ENCODE measurements at regions not wholly inside any gene's neighbourhood (a gene's known extent, or its start where the extent isn't known, plus 50 kb on each side); places are given as distances from the start of the nearest gene placed in this dataset.

GRCh38 chr1:55679971-55680370, 464.8 kb upstream of the USP24 start:
- H3K4me1 ChIP-seq (ENCODE audit: insufficient read depth): no peaks in the 10 kb centered on the region
- no peak for DNase-seq
- H3K36me3 ChIP-seq: no peaks in the 10 kb centered on the region
- H3K4me3 ChIP-seq: no peak overlapping the region
- intact Hi-C loops (cut with DNase I): loop anchor here in 1 of 4 donors (10.0 kb wide), 1 partner anchor 895 kb away; the partner anchor contains the start of gene PLPP3
- no peaks in the 10 kb centered on the region for H3K27me3 ChIP-seq
- H3K27ac ChIP-seq: no peak overlapping the region
- H3K9me3 ChIP-seq: no peaks in the 10 kb centered on the region
- TF ChIP-seq, protein P1, sequence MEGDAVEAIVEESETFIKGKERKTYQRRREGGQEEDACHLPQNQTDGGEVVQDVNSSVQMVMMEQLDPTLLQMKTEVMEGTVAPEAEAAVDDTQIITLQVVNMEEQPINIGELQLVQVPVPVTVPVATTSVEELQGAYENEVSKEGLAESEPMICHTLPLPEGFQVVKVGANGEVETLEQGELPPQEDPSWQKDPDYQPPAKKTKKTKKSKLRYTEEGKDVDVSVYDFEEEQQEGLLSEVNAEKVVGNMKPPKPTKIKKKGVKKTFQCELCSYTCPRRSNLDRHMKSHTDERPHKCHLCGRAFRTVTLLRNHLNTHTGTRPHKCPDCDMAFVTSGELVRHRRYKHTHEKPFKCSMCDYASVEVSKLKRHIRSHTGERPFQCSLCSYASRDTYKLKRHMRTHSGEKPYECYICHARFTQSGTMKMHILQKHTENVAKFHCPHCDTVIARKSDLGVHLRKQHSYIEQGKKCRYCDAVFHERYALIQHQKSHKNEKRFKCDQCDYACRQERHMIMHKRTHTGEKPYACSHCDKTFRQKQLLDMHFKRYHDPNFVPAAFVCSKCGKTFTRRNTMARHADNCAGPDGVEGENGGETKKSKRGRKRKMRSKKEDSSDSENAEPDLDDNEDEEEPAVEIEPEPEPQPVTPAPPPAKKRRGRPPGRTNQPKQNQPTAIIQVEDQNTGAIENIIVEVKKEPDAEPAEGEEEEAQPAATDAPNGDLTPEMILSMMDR (IDR thresholded peaks at IDR 0.05): no peak
- TF ChIP-seq POLR2A (IDR thresholded peaks at IDR 0.05) (no peak), EP300 (IDR thresholded peaks at IDR 0.05) (no peak)

DNA sequence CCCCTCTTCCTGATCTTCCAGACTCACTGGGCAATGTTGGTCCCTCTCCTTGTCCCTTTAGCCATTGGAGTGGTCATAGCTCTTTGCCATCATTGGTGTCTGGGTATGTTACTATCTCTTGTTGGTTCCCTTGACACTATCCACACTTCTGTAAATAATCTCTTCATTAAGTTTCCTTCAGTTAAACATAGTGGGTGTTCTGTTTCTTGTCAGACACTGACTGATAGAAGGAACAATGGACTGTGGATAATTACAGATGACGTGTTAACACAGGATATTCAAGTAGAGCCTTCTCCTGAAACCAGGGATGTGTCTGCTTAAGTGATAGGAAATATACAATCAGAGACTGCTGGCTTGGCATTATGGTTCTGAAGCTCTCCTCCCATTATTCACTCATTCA, 458.3 kb upstream of the USP24 start:
- no peak for TF ChIP-seq POLR2A (IDR thresholded peaks at IDR 0.05)
- no peak for TF ChIP-seq EP300 (IDR thresholded peaks at IDR 0.05)
- TF ChIP-seq, protein P1 (IDR thresholded peaks at IDR 0.05): no peak
- H3K36me3 ChIP-seq: no peaks in the 10 kb centered on the region
- intact Hi-C loops (cut with DNase I): loop anchor here in 1 of 4 donors (10.0 kb wide), 1 partner anchor 901 kb away; the partner anchor contains the start of gene PLPP3
- WGBS, 3 donors: 92 to 96% (median 93%) methylated on average over 1 of the region's 1 CpG
- H3K4me3 ChIP-seq: no peak overlapping the region
- H3K27ac ChIP-seq: no peak overlapping the region
- no peaks in the 10 kb centered on the region for H3K9me3 ChIP-seq
- H3K4me1 ChIP-seq (ENCODE audit: insufficient read depth): peaks cover 12% of the 10 kb centered on the region
- no peak for DNase-seq
- no peaks in the 10 kb centered on the region for H3K27me3 ChIP-seq

- no peak overlapping the region for H3K4me3 ChIP-seq
- intact Hi-C loops (cut with DNase I): loop anchor here in 1 of 4 donors (10.0 kb wide), 1 partner anchor 904 kb away; the partner anchor contains the start of gene PLPP3
- H3K27me3 ChIP-seq: no peaks in the 10 kb centered on the region
- peak overlapping the region in 1 of 2 donors; percentile 52 for H3K27ac ChIP-seq
- peaks cover 12% of the 10 kb centered on the region for H3K4me1 ChIP-seq (ENCODE audit: insufficient read depth)
- no peaks in the 10 kb centered on the region for H3K9me3 ChIP-seq
- no peaks in the 10 kb centered on the region for H3K36me3 ChIP-seq
- TF ChIP-seq, protein P1 (IDR thresholded peaks at IDR 0.05): peak in 1 of 3 donors; percentile 1
- TF ChIP-seq EP300 (IDR thresholded peaks at IDR 0.05) (no peak), POLR2A (IDR thresholded peaks at IDR 0.05) (no peak)
- 28 to 39% (median 34%) methylated on average over 5 of the region's 5 CpGs for WGBS, 3 donors
- no peak for DNase-seq
Observed at GRCh38 chr1:55670331-55671082, 455.3 kb upstream of the USP24 start.

DNA sequence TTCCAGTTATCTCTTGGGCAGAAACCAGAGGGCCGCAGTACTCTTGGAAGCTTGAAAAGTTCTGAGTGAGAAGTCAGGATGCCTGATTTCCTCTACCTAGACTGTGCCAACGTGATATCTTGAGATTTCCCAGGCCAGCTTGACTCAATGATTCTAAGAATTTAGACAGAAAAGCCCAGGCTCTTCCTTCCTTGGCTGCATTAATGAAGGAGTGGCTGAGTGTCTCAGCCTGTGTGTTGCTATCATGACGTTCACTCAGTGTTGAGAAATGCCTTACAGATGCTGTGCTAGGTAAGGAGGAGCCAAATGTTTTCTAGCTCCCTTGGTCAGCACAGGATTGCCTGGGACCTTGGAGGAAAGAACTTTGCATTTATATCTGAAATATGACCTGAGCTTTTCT, 454.1 kb upstream of the USP24 start:
- TF ChIP-seq EP300 (IDR thresholded peaks at IDR 0.05) (no peak), POLR2A (IDR thresholded peaks at IDR 0.05) (no peak)
- TF ChIP-seq, protein P1 (IDR thresholded peaks at IDR 0.05): no peak
- WGBS, 3 donors: 13 to 27% (median 18%) methylated on average over 3 of the region's 3 CpGs
- Histone ChIP-seq H3K27ac (peak overlapping the region in 1 of 2 donors; percentile 52), H3K4me1 (ENCODE audit: insufficient read depth) (peaks cover 12% of the 10 kb centered on the region), H3K27me3 (no peaks in the 10 kb centered on the region), H3K4me3 (no peak overlapping the region), H3K36me3 (no peaks in the 10 kb centered on the region), H3K9me3 (no peaks in the 10 kb centered on the region)
- peak in 2 of 5 donors; percentile 41 to 51 for DNase-seq
- intact Hi-C loops (cut with DNase I): no loop called here

All from ovary (tissue), 7 donors.